GM12878 (cell line): ENCODE measurements at regions not wholly inside any gene's neighbourhood (a gene's known extent, or its start where the extent isn't known, plus 50 kb on each side); places are given as distances from the start of the nearest gene placed in this dataset.

ENCODE experiments used
- ATAC-seq: fragments of 200-7000 bp; cut with Tn5 transposase; 3 replicates; pipeline ENCODE4 v1.9.1; 2020; ENCODE audit warnings: mild to moderate bottlenecking, moderate library complexity
- BruUV-seq: library from RNA; stranded (reverse); fragments of 400-500 nt; replicated peaks from 2 replicates; lab custom pipeline; 2021; lab: Mats Ljungman, UMichigan
- CTCF ChIA-PET: fragments of 300-600 bp; sonication (Branson Sonifier 250); formaldehyde crosslinking; extraction: SDS; loops from one replicate; lab custom pipeline; 2021; ENCODE audit warnings: inconsistent platforms; lab: Yijun Ruan, JAX
- POLR2A ChIA-PET: fragments of 350-600 bp; formaldehyde crosslinking; extraction: SDS; loops from one replicate; lab custom pipeline; 2021; ENCODE audit warnings: inconsistent platforms; lab: Charles Lee
- RAD21 ChIA-PET: fragments of 300-600 bp; sonication (Branson Sonifier 250); formaldehyde crosslinking; loops from one replicate; lab custom pipeline; 2023; ENCODE audit warnings: antibody characterized with exemption; ENCODE audit not compliant: unreplicated experiment; lab: Charles Lee
- SMC1A ChIA-PET: fragments of 300-600 bp; sonication (Branson Sonifier 250); formaldehyde crosslinking; loops from one replicate; lab custom pipeline; 2023; ENCODE audit not compliant: unreplicated experiment, uncharacterized antibody; lab: Charles Lee
- DNase-seq: peaks from one replicate; pipeline ENCODE4 v3.0.0-alpha.2; 2011; ENCODE audit warnings: low read depth, low spot score
- FAIRE-seq: peaks from 3 replicates; lab custom pipeline; 2011; peaks lifted over from hg19 to GRCh38; lab: Jason Lieb, UNC
- H2AFZ ChIP-seq: 2 replicates; pipeline ENCODE4 v1.6.0; 2011; ENCODE audit warnings: low read depth, low read length, control low read depth; ENCODE audit not compliant: control insufficient read depth
- H3K27ac ChIP-seq: 2 replicates; pipeline ENCODE4 v1.5.1; 2011; ENCODE audit warnings: control low read depth; ENCODE audit not compliant: control insufficient read depth, insufficient read depth
- H3K27me3 ChIP-seq, 2 experiments: replicated peaks in 1 of 2; 2 replicates each; pipeline versions ENCODE4 v1.6.0 to v1.6.1; 2011; ENCODE audit warnings: low read length in 1 of 2; ENCODE audit not compliant: control insufficient read depth in 2 of 2, insufficient read depth in 2 of 2
- H3K36me3 ChIP-seq, 2 experiments: 2 replicates each; pipeline ENCODE4 v1.5.1; 2011; ENCODE audit warnings: low read length in 1 of 2; ENCODE audit not compliant: control insufficient read depth in 2 of 2, insufficient read depth in 2 of 2
- H3K4me1 ChIP-seq: 2 replicates; pipeline ENCODE4 v1.6.1; 2011; ENCODE audit warnings: mild to moderate bottlenecking, low read length, moderate library complexity, mixed read lengths; ENCODE audit not compliant: control insufficient read depth, insufficient read depth
- H3K4me2 ChIP-seq: 2 replicates; pipeline ENCODE4 v1.6.0; 2011; ENCODE audit warnings: control low read depth; ENCODE audit not compliant: control insufficient read depth, insufficient read depth
- H3K4me3 ChIP-seq: fragments of 200-600 bp; sonication (generic); 2 replicates; pipeline ENCODE4 v1.5.1; 2016
- H3K79me2 ChIP-seq: 2 replicates; pipeline ENCODE4 v1.6.0; 2011; ENCODE audit warnings: low read length; ENCODE audit not compliant: control insufficient read depth, insufficient read depth
- H3K9ac ChIP-seq: 2 replicates; pipeline ENCODE4 v1.8.0; 2011; ENCODE audit warnings: low read length, control low read depth, mixed read lengths; ENCODE audit not compliant: control insufficient read depth, insufficient read depth
- H3K9me3 ChIP-seq: replicated peaks from 3 replicates; pipeline ENCODE4 v1.5.1; 2011; ENCODE audit warnings: mild to moderate bottlenecking, low read length; ENCODE audit not compliant: control insufficient read depth, insufficient read depth
- H4K20me1 ChIP-seq: 2 replicates; pipeline ENCODE4 v1.6.0; 2011; ENCODE audit not compliant: control insufficient read depth, insufficient read depth
- BACH1 ChIP-seq: fragments of 450-650 bp; IDR thresholded peaks from 2 replicates; pipeline ENCODE4 v1.6.1; 2017; ENCODE audit warnings: mild to moderate bottlenecking, borderline replicate concordance
- HDAC6 ChIP-seq: fragments of 200-600 bp; sonication (generic); IDR thresholded peaks from one replicate; pipeline ENCODE4 v1.8.0; 2017; ENCODE audit warnings: antibody characterized with exemption; ENCODE audit not compliant: unreplicated experiment
- NR2C1 ChIP-seq: fragments of 450-650 bp; IDR thresholded peaks from 2 replicates; pipeline ENCODE4 v1.6.1; 2017; ENCODE audit warnings: antibody characterized with exemption, mild to moderate bottlenecking, moderate library complexity
- PAX8 ChIP-seq: fragments of 450-650 bp; IDR thresholded peaks from 2 replicates; pipeline ENCODE4 v1.6.1; 2017; ENCODE audit warnings: mild to moderate bottlenecking, moderate library complexity
- RELA ChIP-seq: fragments of 450-650 bp; IDR thresholded peaks from 2 replicates; pipeline ENCODE4 v1.8.0; 2014; ENCODE audit warnings: borderline replicate concordance; ENCODE audit not compliant: partially characterized antibody
- WGBS: methylation state at CpG from one replicate; pipeline ENCODE4 v1.1.6; 2016; ENCODE audit warnings: low lambda C conversion rate; ENCODE audit not compliant: insufficient replicate concordance, insufficient coverage; ENCODE audit errors: missing lambda C conversion rate; 5-methylcytosine and 5-hydroxymethylcytosine counted together
- in situ Hi-C: fragments of 300-500 bp; cut with MboI; formaldehyde crosslinking; loops from 9 replicates; pipeline ENCODE4 v1.14.3; 2018; ENCODE audit warnings: mixed read lengths
- intact Hi-C: fragments of 100-400 bp; cut with micrococcal nuclease; formaldehyde crosslinking; loops from one replicate; pipeline ENCODE4 v1.14.2; 2022; ENCODE audit not compliant: unreplicated experiment
- TF ChIP-seq, protein P1 (sequence below): fragments of 450-650 bp; IDR thresholded peaks from 2 replicates; pipeline ENCODE4 v1.6.1; 2016; ENCODE audit warnings: mild to moderate bottlenecking
- TF ChIP-seq, protein P2 (sequence below): IDR thresholded peaks from 2 replicates; pipeline ENCODE4 v1.6.1; 2012; ENCODE audit warnings: low read depth, low read length, improper control_type of control experiment
- TF ChIP-seq, protein P3 (sequence below): fragments of 150-350 bp; IDR thresholded peaks from 2 replicates; pipeline ENCODE4 v1.6.1; 2016; ENCODE audit warnings: low read depth, low read length
- TF ChIP-seq, protein P4 (sequence below): fragments of 150-350 bp; IDR thresholded peaks from 2 replicates; pipeline ENCODE4 v1.6.1; 2014; ENCODE audit warnings: mild to moderate bottlenecking, low read depth, low read length

DNA sequence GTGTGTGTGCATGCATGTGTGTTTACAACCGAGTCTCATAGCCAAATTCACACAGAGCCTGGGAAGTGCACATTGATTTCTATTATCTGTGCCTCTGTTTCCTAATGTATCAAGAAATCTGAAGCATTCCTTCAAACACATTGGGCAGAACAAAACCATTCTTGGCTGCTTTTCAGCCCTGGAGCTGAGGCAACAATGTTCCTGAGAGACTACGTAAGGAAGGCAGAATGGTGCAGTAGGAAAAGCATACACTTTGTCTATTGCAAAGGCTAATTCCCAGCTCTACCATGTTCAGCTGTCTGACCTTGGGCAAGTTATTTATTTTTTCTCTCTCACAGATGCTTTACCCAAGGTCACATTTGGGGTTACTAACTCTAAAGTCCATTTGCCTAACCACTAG is 575.5 kb downstream of the SOX6 start (continued):
- TF ChIP-seq, protein P1, sequence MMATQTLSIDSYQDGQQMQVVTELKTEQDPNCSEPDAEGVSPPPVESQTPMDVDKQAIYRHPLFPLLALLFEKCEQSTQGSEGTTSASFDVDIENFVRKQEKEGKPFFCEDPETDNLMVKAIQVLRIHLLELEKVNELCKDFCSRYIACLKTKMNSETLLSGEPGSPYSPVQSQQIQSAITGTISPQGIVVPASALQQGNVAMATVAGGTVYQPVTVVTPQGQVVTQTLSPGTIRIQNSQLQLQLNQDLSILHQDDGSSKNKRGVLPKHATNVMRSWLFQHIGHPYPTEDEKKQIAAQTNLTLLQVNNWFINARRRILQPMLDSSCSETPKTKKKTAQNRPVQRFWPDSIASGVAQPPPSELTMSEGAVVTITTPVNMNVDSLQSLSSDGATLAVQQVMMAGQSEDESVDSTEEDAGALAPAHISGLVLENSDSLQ: no peak
- TF ChIP-seq BACH1 (no peak), HDAC6 (no peak), RELA (no peak), NR2C1 (no peak)
- TF ChIP-seq, protein P2, sequence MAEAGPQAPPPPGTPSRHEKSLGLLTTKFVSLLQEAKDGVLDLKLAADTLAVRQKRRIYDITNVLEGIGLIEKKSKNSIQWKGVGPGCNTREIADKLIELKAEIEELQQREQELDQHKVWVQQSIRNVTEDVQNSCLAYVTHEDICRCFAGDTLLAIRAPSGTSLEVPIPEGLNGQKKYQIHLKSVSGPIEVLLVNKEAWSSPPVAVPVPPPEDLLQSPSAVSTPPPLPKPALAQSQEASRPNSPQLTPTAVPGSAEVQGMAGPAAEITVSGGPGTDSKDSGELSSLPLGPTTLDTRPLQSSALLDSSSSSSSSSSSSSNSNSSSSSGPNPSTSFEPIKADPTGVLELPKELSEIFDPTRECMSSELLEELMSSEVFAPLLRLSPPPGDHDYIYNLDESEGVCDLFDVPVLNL: no peak
- TF ChIP-seq, protein P3, sequence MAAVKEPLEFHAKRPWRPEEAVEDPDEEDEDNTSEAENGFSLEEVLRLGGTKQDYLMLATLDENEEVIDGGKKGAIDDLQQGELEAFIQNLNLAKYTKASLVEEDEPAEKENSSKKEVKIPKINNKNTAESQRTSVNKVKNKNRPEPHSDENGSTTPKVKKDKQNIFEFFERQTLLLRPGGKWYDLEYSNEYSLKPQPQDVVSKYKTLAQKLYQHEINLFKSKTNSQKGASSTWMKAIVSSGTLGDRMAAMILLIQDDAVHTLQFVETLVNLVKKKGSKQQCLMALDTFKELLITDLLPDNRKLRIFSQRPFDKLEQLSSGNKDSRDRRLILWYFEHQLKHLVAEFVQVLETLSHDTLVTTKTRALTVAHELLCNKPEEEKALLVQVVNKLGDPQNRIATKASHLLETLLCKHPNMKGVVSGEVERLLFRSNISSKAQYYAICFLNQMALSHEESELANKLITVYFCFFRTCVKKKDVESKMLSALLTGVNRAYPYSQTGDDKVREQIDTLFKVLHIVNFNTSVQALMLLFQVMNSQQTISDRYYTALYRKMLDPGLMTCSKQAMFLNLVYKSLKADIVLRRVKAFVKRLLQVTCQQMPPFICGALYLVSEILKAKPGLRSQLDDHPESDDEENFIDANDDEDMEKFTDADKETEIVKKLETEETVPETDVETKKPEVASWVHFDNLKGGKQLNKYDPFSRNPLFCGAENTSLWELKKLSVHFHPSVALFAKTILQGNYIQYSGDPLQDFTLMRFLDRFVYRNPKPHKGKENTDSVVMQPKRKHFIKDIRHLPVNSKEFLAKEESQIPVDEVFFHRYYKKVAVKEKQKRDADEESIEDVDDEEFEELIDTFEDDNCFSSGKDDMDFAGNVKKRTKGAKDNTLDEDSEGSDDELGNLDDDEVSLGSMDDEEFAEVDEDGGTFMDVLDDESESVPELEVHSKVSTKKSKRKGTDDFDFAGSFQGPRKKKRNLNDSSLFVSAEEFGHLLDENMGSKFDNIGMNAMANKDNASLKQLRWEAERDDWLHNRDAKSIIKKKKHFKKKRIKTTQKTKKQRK: no peak

DNA sequence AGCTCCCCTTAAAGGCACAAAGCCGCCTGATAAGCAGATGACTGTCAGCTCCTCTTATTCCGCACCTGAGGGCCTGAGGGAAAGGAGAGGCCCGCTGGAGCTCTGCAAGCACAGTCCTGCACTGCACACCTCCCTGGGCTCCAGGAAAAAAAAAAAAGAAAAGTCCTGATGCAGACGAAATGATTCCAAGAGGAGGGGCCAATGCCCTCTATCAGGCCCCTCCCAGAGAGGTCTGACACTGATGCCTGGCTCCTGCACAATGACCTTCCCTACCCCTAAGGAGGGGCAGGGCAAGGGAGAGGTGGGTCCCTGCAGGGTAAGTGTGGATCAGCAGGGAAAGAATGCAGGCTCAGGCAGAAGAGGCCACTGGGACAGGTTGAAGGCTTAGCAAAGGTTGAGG is 572.7 kb downstream of the SOX6 start:
- intact Hi-C loops (no loop called here), in situ Hi-C loops (no loop called here)
- POLR2A ChIA-PET: no interaction called here
- ATAC-seq (no peak), FAIRE-seq (no peak), DNase-seq (no peak)
- SMC1A ChIA-PET: no interaction called here
- no peak overlapping the region for H3K4me2 ChIP-seq
- H3K4me3 ChIP-seq: no peak overlapping the region
- WGBS: 0% methylated on average over 2 of the region's 4 CpGs
- H3K9me3 ChIP-seq: no peaks in the 10 kb centered on the region
- no peak overlapping the region for H2AFZ ChIP-seq
- TF ChIP-seq, protein P4, sequence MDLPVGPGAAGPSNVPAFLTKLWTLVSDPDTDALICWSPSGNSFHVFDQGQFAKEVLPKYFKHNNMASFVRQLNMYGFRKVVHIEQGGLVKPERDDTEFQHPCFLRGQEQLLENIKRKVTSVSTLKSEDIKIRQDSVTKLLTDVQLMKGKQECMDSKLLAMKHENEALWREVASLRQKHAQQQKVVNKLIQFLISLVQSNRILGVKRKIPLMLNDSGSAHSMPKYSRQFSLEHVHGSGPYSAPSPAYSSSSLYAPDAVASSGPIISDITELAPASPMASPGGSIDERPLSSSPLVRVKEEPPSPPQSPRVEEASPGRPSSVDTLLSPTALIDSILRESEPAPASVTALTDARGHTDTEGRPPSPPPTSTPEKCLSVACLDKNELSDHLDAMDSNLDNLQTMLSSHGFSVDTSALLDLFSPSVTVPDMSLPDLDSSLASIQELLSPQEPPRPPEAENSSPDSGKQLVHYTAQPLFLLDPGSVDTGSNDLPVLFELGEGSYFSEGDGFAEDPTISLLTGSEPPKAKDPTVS: no peak
- no peak for TF ChIP-seq PAX8
- no peaks in the 10 kb centered on the region for H4K20me1 ChIP-seq
- no peak overlapping the region for H3K9ac ChIP-seq
- RAD21 ChIA-PET: interaction anchor here (0.5 kb wide), 1 partner anchor 54 kb away, joined by 3 read pairs; no protein-coding TSS in a partner anchor
- H3K4me1 ChIP-seq: no peaks in the 10 kb centered on the region
- H3K27ac ChIP-seq: no peak overlapping the region
- no peaks in the 10 kb centered on the region for H3K36me3 ChIP-seq
- CTCF ChIA-PET: interaction anchor here (1.2 kb wide), 1 partner anchor 12 kb away, joined by 3 read pairs; no protein-coding TSS in a partner anchor
- H3K27me3 ChIP-seq: no peaks in the 10 kb centered on the region
- H3K79me2 ChIP-seq: no peaks in the 10 kb centered on the region
- no TSS peak for BruUV-seq
